A549 (cell line): ENCODE measurements at regions not wholly inside any gene's neighbourhood (a gene's known extent, or its start where the extent isn't known, plus 50 kb on each side); places are given as distances from the start of the nearest gene placed in this dataset.

Source experiments
- ATAC-seq, 2 experiments: fragments of 200-7000 bp in 1 of 2; fragments of >200 bp in 1 of 2; cut with Nextera tagmentation in 1 of 2; cut with Tn5 transposase in 1 of 2; 3 replicates each; pipeline versions ENCODE4 v1.8.0 to v1.9.1; 2018 to 2020; ENCODE audit warnings: mild to moderate bottlenecking in 1 of 2, moderate library complexity in 1 of 2
- CTCF ChIA-PET: fragments of 300-600 bp; sonication (Branson Sonifier 250); formaldehyde crosslinking; extraction: SDS; loops from one replicate; lab custom pipeline; 2021; ENCODE audit warnings: antibody characterized with exemption, inconsistent platforms; lab: Yijun Ruan, JAX
- POLR2A ChIA-PET: fragments of 350-600 bp; formaldehyde crosslinking; extraction: SDS; loops from one replicate; lab custom pipeline; 2021; ENCODE audit warnings: antibody characterized with exemption, inconsistent platforms; lab: Yijun Ruan, JAX
- DNase-seq, 2 experiments: peaks; one replicate each; pipeline versions ENCODE4 v3.0.0 to v3.0.0-alpha.2; 2011 to 2016; ENCODE audit warnings: low read depth in 1 of 2, low spot score in 1 of 2
- FAIRE-seq: peaks from 2 replicates; lab custom pipeline; 2011; peaks lifted over from hg19 to GRCh38; lab: Jason Lieb, UNC
- H3K27ac ChIP-seq, 2 experiments: fragments of >200 bp; sonication (Bioruptor Twin); formaldehyde crosslinking; 3 replicates each; pipeline ENCODE4 v1.5.1; 2016 to 2017
- H3K4me1 ChIP-seq: fragments of >200 bp; sonication (Bioruptor Twin); formaldehyde crosslinking; 3 replicates; pipeline ENCODE4 v1.6.1; 2016
- H3K4me2 ChIP-seq: fragments of >200 bp; sonication (Bioruptor Twin); formaldehyde crosslinking; 3 replicates; pipeline ENCODE4 v1.6.1; 2016
- H3K4me3 ChIP-seq: fragments of >200 bp; sonication (Bioruptor Twin); formaldehyde crosslinking; 3 replicates; pipeline ENCODE4 v1.5.1; 2016
- H3K9me3 ChIP-seq: fragments of >200 bp; sonication (Bioruptor Twin); formaldehyde crosslinking; 3 replicates; pipeline ENCODE4 v1.6.1; 2016
- CBX2 ChIP-seq: fragments of 200-600 bp; sonication (generic); IDR thresholded peaks from 2 replicates; pipeline ENCODE4 v1.6.1; 2016; ENCODE audit warnings: low read depth, mild to moderate bottlenecking, borderline replicate concordance
- CBX8 ChIP-seq: fragments of 200-600 bp; sonication (generic); IDR thresholded peaks from 2 replicates; pipeline ENCODE4 v1.6.1; 2016
- CEBPB ChIP-seq, 2 experiments: fragments of >200 bp in 1 of 2; sonication (Bioruptor Twin) in 1 of 2; formaldehyde crosslinking in 1 of 2; IDR thresholded peaks; 2 replicates each; pipeline ENCODE4 v1.6.1; 2012 to 2016
- CHD4 ChIP-seq: fragments of 200-600 bp; sonication (generic); IDR thresholded peaks from 2 replicates; pipeline ENCODE4 v1.6.1; 2016; ENCODE audit warnings: antibody characterized with exemption, mild to moderate bottlenecking, borderline replicate concordance
- EHF ChIP-seq: fragments of 250-450 bp; sonication (Bioruptor Pico); IDR thresholded peaks from 2 replicates; pipeline ENCODE4 v1.5.0; 2020; ENCODE audit warnings: mild to moderate bottlenecking
- EP300 ChIP-seq, 2 experiments: fragments of >200 bp; sonication (Bioruptor Twin); formaldehyde crosslinking; IDR thresholded peaks; 2 replicates in 1 of 2; 3 replicates in 1 of 2; pipeline ENCODE4 v1.6.1; 2016 to 2017
- ESRRA ChIP-seq: fragments of 150-350 bp; IDR thresholded peaks from 2 replicates; pipeline ENCODE4 v1.6.1; 2014; ENCODE audit warnings: mild to moderate bottlenecking, low read length, borderline replicate concordance
- FOSB ChIP-seq: fragments of 250-450 bp; sonication (Bioruptor Pico); IDR thresholded peaks from 2 replicates; pipeline ENCODE4 v1.5.0; 2020; ENCODE audit warnings: mild to moderate bottlenecking, moderate library complexity
- FOXS1 ChIP-seq: fragments of 250-450 bp; sonication (Bioruptor Pico); IDR thresholded peaks from 2 replicates; pipeline ENCODE4 v1.5.0; 2020; ENCODE audit warnings: mild to moderate bottlenecking, moderate library complexity
- GATA3 ChIP-seq: IDR thresholded peaks from 2 replicates; pipeline ENCODE4 v1.6.1; 2012; ENCODE audit warnings: borderline replicate concordance
- HDAC2 ChIP-seq: fragments of 200-600 bp; sonication (generic); IDR thresholded peaks from 2 replicates; pipeline ENCODE4 v1.6.1; 2016
- HEYL ChIP-seq: fragments of 250-450 bp; sonication (Bioruptor Pico); IDR thresholded peaks from 2 replicates; pipeline ENCODE4 v1.8.0; 2021; ENCODE audit warnings: mild to moderate bottlenecking, moderate library complexity
- JUN ChIP-seq, 2 experiments: fragments of >200 bp; sonication (Bioruptor Twin); formaldehyde crosslinking; IDR thresholded peaks; 2 replicates in 1 of 2; 3 replicates in 1 of 2; pipeline ENCODE4 v1.6.1; 2016 to 2017
- KDM1A ChIP-seq: fragments of 200-600 bp; sonication (generic); IDR thresholded peaks from 2 replicates; pipeline ENCODE4 v1.6.1; 2016; ENCODE audit warnings: low read depth, mild to moderate bottlenecking
- KDM5A ChIP-seq: fragments of 200-600 bp; sonication (generic); IDR thresholded peaks from 2 replicates; pipeline ENCODE4 v1.6.1; 2016; ENCODE audit warnings: antibody characterized with exemption, mild to moderate bottlenecking
- POLR2A ChIP-seq: IDR thresholded peaks from 2 replicates; pipeline ENCODE4 v1.6.1; 2012; ENCODE audit warnings: mild to moderate bottlenecking, low read length
- POLR2AphosphoS2 ChIP-seq: conservative IDR thresholded peaks from 2 replicates; pipeline ENCODE4 v1.6.1; 2012; ENCODE audit warnings: low read length, improper control_type of control experiment, inconsistent platforms
- RAD21 ChIP-seq, 2 experiments: fragments of >200 bp in 1 of 2; sonication (Bioruptor Twin) in 1 of 2; formaldehyde crosslinking in 1 of 2; IDR thresholded peaks in 1 of 2; conservative IDR thresholded peaks in 1 of 2; 2 replicates in 1 of 2; 3 replicates in 1 of 2; pipeline ENCODE4 v1.6.1; 2012 to 2018; ENCODE audit warnings: inconsistent platforms in 1 of 2
- RARB ChIP-seq: fragments of 250-450 bp; sonication (Bioruptor Pico); IDR thresholded peaks from 2 replicates; pipeline ENCODE4 v1.8.0; 2021; ENCODE audit warnings: mild to moderate bottlenecking, moderate library complexity
- RNF2 ChIP-seq: fragments of 200-600 bp; sonication (generic); IDR thresholded peaks from 2 replicates; pipeline ENCODE4 v1.6.1; 2016; ENCODE audit warnings: low read depth, mild to moderate bottlenecking, antibody characterized with exemption, moderate library complexity, borderline replicate concordance
- SREBF2 ChIP-seq: fragments of 450-650 bp; IDR thresholded peaks from 2 replicates; pipeline ENCODE4 v1.6.1; 2014; ENCODE audit warnings: mild to moderate bottlenecking, moderate library complexity
- TP53 ChIP-seq: fragments of 250-450 bp; sonication (Bioruptor Pico); IDR thresholded peaks from 2 replicates; pipeline ENCODE4 v1.5.0; 2021; ENCODE audit warnings: mild to moderate bottlenecking, moderate library complexity
- ZC3H11A ChIP-seq: fragments of 450-650 bp; IDR thresholded peaks from 2 replicates; pipeline ENCODE4 v1.6.1; 2014; ENCODE audit warnings: antibody characterized with exemption, mild to moderate bottlenecking
- ZNF302 ChIP-seq: fragments of 250-450 bp; sonication (Bioruptor Pico); IDR thresholded peaks from 2 replicates; pipeline ENCODE4 v1.9.0; 2021; ENCODE audit warnings: inconsistent platforms, mild to moderate bottlenecking, moderate library complexity
- WGBS: methylation state at CpG from one replicate; pipeline ENCODE4 v1.1.6; 2017; ENCODE audit errors: missing lambda C conversion rate; 5-methylcytosine and 5-hydroxymethylcytosine counted together
- TF ChIP-seq, protein P1 (sequence below): fragments of >200 bp; sonication (Bioruptor Twin); formaldehyde crosslinking; IDR thresholded peaks from 3 replicates; pipeline ENCODE4 v1.5.1; 2016
- TF ChIP-seq, protein P2 (sequence below): fragments of 250-450 bp; sonication (Bioruptor Pico); IDR thresholded peaks from 2 replicates; pipeline ENCODE4 v1.5.0; 2020; ENCODE audit warnings: low read depth, mild to moderate bottlenecking, moderate library complexity
- TF ChIP-seq, protein P3 (sequence below): IDR thresholded peaks from 2 replicates; pipeline ENCODE4 v1.6.1; 2012
- TF ChIP-seq, protein P4 (sequence below): IDR thresholded peaks from 2 replicates; pipeline ENCODE4 v1.6.1; 2012; ENCODE audit warnings: low read depth, borderline replicate concordance
- TF ChIP-seq, protein P5 (sequence below): fragments of 450-650 bp; IDR thresholded peaks from 2 replicates; pipeline ENCODE4 v1.6.1; 2014; ENCODE audit warnings: antibody characterized with exemption

DNA sequence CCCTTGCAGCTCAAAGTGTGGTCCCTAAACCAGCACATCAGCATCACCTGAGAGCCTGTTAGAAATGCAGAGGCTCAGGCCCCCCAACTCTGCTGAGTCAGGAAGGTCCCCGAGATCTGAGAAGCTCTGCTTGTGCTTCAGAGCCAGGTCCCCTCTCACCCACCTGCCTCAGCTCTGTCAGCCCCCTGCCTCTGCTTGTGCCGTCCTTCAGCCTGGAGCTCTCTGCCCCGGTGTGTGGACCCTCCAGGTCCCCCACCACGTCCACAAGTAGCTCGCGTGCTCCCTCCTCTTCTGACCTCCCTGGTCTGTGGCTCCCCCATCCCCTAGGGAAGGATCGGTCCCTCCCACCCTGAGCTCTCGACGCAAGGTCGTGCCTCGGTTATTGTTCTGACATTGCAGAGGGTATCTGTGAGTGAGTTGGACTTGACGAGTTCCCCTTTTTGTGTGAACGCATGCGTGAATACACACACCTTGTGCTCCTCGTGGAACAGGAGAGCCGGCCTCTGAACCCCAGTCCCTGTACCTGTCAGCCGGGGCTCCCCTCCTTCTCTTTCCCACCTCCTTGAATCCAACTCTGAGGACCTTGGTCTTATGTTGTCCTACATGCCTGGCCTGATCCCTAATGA lies 75.5 kb upstream of the TAF1B start:
- FAIRE-seq (no peak), DNase-seq (no peak), ATAC-seq (no peak)
- 94% methylated on average over 17 of the region's 17 CpGs for WGBS
- H3K4me2 ChIP-seq: no peak overlapping the region
- H3K4me3 ChIP-seq: no peak overlapping the region
- ChIA-PET POLR2A (interaction anchor here (1.2 kb wide), 1 partner anchor 137 kb away, joined by 3 read pairs; the partner anchor contains the start of gene YWHAQ), CTCF (interaction anchor here (0.8 to 9.3 kb wide), 10 partner anchors 13 to 305 kb away, joined by 3 to 234 read pairs (median 4); partner anchors contain the start of gene YWHAQ)
- H3K27ac ChIP-seq: no peak overlapping the region; a peak in 1 of 6 replicates
- peaks cover 38% of the 10 kb centered on the region for H3K4me1 ChIP-seq
- no peaks in the 10 kb centered on the region for H3K9me3 ChIP-seq
- TF ChIP-seq, protein P1, sequence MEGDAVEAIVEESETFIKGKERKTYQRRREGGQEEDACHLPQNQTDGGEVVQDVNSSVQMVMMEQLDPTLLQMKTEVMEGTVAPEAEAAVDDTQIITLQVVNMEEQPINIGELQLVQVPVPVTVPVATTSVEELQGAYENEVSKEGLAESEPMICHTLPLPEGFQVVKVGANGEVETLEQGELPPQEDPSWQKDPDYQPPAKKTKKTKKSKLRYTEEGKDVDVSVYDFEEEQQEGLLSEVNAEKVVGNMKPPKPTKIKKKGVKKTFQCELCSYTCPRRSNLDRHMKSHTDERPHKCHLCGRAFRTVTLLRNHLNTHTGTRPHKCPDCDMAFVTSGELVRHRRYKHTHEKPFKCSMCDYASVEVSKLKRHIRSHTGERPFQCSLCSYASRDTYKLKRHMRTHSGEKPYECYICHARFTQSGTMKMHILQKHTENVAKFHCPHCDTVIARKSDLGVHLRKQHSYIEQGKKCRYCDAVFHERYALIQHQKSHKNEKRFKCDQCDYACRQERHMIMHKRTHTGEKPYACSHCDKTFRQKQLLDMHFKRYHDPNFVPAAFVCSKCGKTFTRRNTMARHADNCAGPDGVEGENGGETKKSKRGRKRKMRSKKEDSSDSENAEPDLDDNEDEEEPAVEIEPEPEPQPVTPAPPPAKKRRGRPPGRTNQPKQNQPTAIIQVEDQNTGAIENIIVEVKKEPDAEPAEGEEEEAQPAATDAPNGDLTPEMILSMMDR: no peak
- TF ChIP-seq CBX8 (no peak), GATA3 (no peak), ZNF302 (CRISPR knock-in tag) (no peak), HDAC2 (no peak), EP300 (IDR thresholded peaks at IDR 0.05) (no peak), RNF2 (no peak), POLR2A (no peak), CEBPB (IDR thresholded peaks at IDR 0.05) (no peak), FOXS1 (CRISPR knock-in tag) (no peak), RAD21 (conservative IDR thresholded peaks at IDR 0.05 in 1 of 2, IDR thresholded peaks at IDR 0.05 in 1 of 2) (no peak)
- TF ChIP-seq, protein P2, sequence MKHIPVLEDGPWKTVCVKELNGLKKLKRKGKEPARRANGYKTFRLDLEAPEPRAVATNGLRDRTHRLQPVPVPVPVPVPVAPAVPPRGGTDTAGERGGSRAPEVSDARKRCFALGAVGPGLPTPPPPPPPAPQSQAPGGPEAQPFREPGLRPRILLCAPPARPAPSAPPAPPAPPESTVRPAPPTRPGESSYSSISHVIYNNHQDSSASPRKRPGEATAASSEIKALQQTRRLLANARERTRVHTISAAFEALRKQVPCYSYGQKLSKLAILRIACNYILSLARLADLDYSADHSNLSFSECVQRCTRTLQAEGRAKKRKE (CRISPR knock-in tag): no peak

DNA sequence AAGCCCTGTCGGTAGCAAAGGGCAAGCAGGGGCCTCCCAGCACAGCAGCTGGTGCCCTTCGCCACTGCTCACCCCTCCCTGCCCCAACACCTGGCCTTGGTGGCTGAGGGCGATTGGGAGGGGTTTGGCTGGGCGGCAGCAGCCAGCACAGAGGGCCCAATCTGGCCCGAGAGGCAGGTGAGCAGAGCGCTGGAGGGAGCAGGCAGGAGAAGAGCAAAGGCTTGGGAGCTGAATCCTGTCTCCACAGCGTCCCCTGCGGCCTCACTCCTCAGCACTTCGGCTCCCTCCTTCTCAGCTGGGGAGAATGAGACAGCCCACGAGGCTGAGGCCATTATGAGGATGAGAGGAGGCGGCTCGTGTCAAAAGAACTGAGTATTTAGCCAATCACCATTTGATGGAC lies 74.9 kb upstream of the TAF1B start:
- TF ChIP-seq, protein P3, sequence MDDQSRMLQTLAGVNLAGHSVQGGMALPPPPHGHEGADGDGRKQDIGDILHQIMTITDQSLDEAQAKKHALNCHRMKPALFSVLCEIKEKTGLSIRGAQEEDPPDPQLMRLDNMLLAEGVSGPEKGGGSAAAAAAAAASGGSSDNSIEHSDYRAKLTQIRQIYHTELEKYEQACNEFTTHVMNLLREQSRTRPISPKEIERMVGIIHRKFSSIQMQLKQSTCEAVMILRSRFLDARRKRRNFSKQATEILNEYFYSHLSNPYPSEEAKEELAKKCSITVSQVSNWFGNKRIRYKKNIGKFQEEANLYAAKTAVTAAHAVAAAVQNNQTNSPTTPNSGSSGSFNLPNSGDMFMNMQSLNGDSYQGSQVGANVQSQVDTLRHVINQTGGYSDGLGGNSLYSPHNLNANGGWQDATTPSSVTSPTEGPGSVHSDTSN: no peak
- no peak for TF ChIP-seq CBX2
- TF ChIP-seq FOSB (CRISPR knock-in tag): no peak
- no peak for TF ChIP-seq JUN (IDR thresholded peaks at IDR 0.05)
- no peak for TF ChIP-seq CBX8
- no peak for TF ChIP-seq POLR2AphosphoS2
- no peak for TF ChIP-seq KDM5A
- TF ChIP-seq HEYL: no peak
- no peak for TF ChIP-seq RARB
- no peak for TF ChIP-seq CHD4
- TF ChIP-seq, protein P4, sequence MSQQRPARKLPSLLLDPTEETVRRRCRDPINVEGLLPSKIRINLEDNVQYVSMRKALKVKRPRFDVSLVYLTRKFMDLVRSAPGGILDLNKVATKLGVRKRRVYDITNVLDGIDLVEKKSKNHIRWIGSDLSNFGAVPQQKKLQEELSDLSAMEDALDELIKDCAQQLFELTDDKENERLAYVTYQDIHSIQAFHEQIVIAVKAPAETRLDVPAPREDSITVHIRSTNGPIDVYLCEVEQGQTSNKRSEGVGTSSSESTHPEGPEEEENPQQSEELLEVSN: no peak
- TF ChIP-seq ESRRA: no peak
- no peak for TF ChIP-seq ZC3H11A
- TF ChIP-seq SREBF2: no peak
- TF ChIP-seq TP53 (CRISPR knock-in tag): no peak
- TF ChIP-seq EHF (CRISPR knock-in tag): no peak
- no peak for TF ChIP-seq POLR2A
- TF ChIP-seq, protein P5, sequence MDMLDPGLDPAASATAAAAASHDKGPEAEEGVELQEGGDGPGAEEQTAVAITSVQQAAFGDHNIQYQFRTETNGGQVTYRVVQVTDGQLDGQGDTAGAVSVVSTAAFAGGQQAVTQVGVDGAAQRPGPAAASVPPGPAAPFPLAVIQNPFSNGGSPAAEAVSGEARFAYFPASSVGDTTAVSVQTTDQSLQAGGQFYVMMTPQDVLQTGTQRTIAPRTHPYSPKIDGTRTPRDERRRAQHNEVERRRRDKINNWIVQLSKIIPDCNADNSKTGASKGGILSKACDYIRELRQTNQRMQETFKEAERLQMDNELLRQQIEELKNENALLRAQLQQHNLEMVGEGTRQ: no peak
- TF ChIP-seq KDM1A: no peak
- ChIA-PET POLR2A (interaction anchor here (1.2 kb wide), 1 partner anchor 138 kb away, joined by 3 read pairs; the partner anchor contains the start of gene YWHAQ), CTCF (interaction anchor here (0.9 to 9.3 kb wide), 12 partner anchors 12 to 305 kb away, joined by 3 to 234 read pairs (median 5); partner anchors contain the start of gene YWHAQ)
- Histone ChIP-seq H3K4me3 (no peak overlapping the region), H3K27ac (peak overlapping the region; percentile 5 to 79; a peak in 3 of 6 replicates), H3K9me3 (no peaks in the 10 kb centered on the region), H3K4me1 (peaks cover 35% of the 10 kb centered on the region), H3K4me2 (no peak overlapping the region)
- no peak for DNase-seq
- FAIRE-seq: no peak
- ATAC-seq: no peak
- 85% methylated on average over 11 of the region's 12 CpGs for WGBS
